HG02973 (cell line): ENCODE measurements at regions not wholly inside any gene's neighbourhood (a gene's known extent, or its start where the extent isn't known, plus 50 kb on each side); places are given as distances from the start of the nearest gene placed in this dataset.
"Not testable (repeated sequence)": the region's sequence is repeated elsewhere in the genome, so short reads cannot be mapped to it uniquely, and the experiment has no call there.

Source experiments
- ATAC-seq: cut with Tn5 transposase; IDR thresholded peaks from one replicate; pipeline ENCODE4 v1.9.1; 2021; ENCODE audit warnings: moderate library complexity; ENCODE audit not compliant: unreplicated experiment

- no peak for ATAC-seq
Observed at GRCh38 chr11:93032580-93032979, 63.1 kb downstream of the MTNR1B start.

GRCh38 chr11:93033093-93033492 is 63.6 kb downstream of the MTNR1B start:
- no peak for ATAC-seq

GRCh38 chr11:93034031-93034722 is 64.7 kb downstream of the MTNR1B start:
- ATAC-seq = no peak

- no peak for ATAC-seq
Observed at GRCh38 chr11:93034723-93035039, 65.2 kb downstream of the MTNR1B start.

GRCh38 chr11:93038521-93038920 is 69.1 kb downstream of the MTNR1B start:
- ATAC-seq = no peak

GRCh38 chr11:93039531-93040240 is 70.2 kb downstream of the MTNR1B start:
- ATAC-seq = no peak

- ATAC-seq = no peak
Observed at GRCh38 chr11:93041682-93042081, 72.2 kb downstream of the MTNR1B start.

- not testable (repeated sequence) for ATAC-seq
Observed at GRCh38 chr11:93043186-93043585, 73.7 kb downstream of the MTNR1B start.

GRCh38 chr11:93049740-93050139 is 80.3 kb downstream of the MTNR1B start:
- no peak for ATAC-seq

GRCh38 chr11:93051186-93051585 is 81.7 kb downstream of the MTNR1B start:
- no peak for ATAC-seq

- ATAC-seq = no peak
Observed at GRCh38 chr11:93053864-93054263, 84.4 kb downstream of the MTNR1B start.

- no peak for ATAC-seq
Observed at GRCh38 chr11:93054279-93054678, 84.8 kb downstream of the MTNR1B start.

- ATAC-seq = peak; percentile 82
Observed at GRCh38 chr11:93054881-93055280, 85.4 kb downstream of the MTNR1B start.

GRCh38 chr11:93059117-93059957 is 89.9 kb downstream of the MTNR1B start:
- ATAC-seq = no peak

GRCh38 chr11:93063086-93063485 is 93.6 kb downstream of the MTNR1B start:
- ATAC-seq = no peak

GRCh38 chr11:93065074-93065674 is 95.7 kb downstream of the MTNR1B start:
- not testable (repeated sequence) for ATAC-seq

- ATAC-seq = no peak
Observed at GRCh38 chr11:93067881-93068390, 98.5 kb downstream of the MTNR1B start.

- ATAC-seq = no peak
Observed at GRCh38 chr11:93072229-93072914, 102.9 kb downstream of the MTNR1B start.

- ATAC-seq = no peak
Observed at GRCh38 chr11:93073026-93073425, 103.6 kb downstream of the MTNR1B start.

- no peak for ATAC-seq
Observed at GRCh38 chr11:93073508-93074280, 104.2 kb downstream of the MTNR1B start.
